Astrocyte (in vitro differentiated cells and primary cell): ENCODE measurements at regions not wholly inside any gene's neighbourhood (a gene's known extent, or its start where the extent isn't known, plus 50 kb on each side); places are given as distances from the start of the nearest gene placed in this dataset.

Experiments
- DNase-seq: peaks from one replicate; pipeline ENCODE4 v3.0.0-alpha.2; 2010; ENCODE audit warnings: low read depth
- FAIRE-seq: peaks from 2 replicates; lab custom pipeline; 2011; peaks lifted over from hg19 to GRCh38; lab: Jason Lieb, UNC
- H2AFZ ChIP-seq: 2 replicates; pipeline ENCODE4 v1.6.0; 2012; ENCODE audit warnings: low read depth, low read length, inconsistent platforms
- H3K27ac ChIP-seq: 2 replicates; pipeline ENCODE4 v1.5.1; 2011; ENCODE audit warnings: low read depth, low read length, inconsistent platforms
- H3K27me3 ChIP-seq: 2 replicates; pipeline ENCODE4 v1.6.0; 2011; ENCODE audit warnings: low read length, inconsistent platforms; ENCODE audit not compliant: insufficient read depth
- H3K36me3 ChIP-seq: 2 replicates; pipeline ENCODE4 v1.5.1; 2011; ENCODE audit warnings: low read length, inconsistent platforms; ENCODE audit not compliant: insufficient read depth
- H3K4me1 ChIP-seq: 2 replicates; pipeline ENCODE4 v1.5.1; 2011; ENCODE audit warnings: low read length, inconsistent platforms; ENCODE audit not compliant: insufficient read depth
- H3K4me2 ChIP-seq: 2 replicates; pipeline ENCODE4 v1.6.0; 2012; ENCODE audit warnings: low read length, inconsistent platforms
- H3K4me3 ChIP-seq: 2 replicates; pipeline ENCODE4 v1.5.1; 2011; ENCODE audit warnings: low read depth, mild to moderate bottlenecking, low read length, inconsistent platforms; ENCODE audit not compliant: insufficient read depth
- H3K79me2 ChIP-seq: 2 replicates; pipeline ENCODE4 v1.6.0; 2012; ENCODE audit warnings: mild to moderate bottlenecking, low read length, inconsistent platforms; ENCODE audit not compliant: insufficient read depth
- H3K9ac ChIP-seq: 2 replicates; pipeline ENCODE4 v1.6.0; 2012; ENCODE audit warnings: mild to moderate bottlenecking, low read length, inconsistent platforms
- H3K9me3 ChIP-seq: 2 replicates; pipeline ENCODE4 v1.5.1; 2012; ENCODE audit warnings: low read depth, mild to moderate bottlenecking, low read length, inconsistent platforms; ENCODE audit not compliant: insufficient read depth
- H4K20me1 ChIP-seq: 2 replicates; pipeline ENCODE4 v1.6.0; 2012; ENCODE audit warnings: low read length, inconsistent platforms; ENCODE audit not compliant: insufficient read depth
- H3K27ac Mint-ChIP-seq: one replicate; pipeline ENCODE4 v1.8.0; 2021; ENCODE audit warnings: mild to moderate bottlenecking, mixed read lengths; ENCODE audit not compliant: unreplicated experiment
- H3K27me3 Mint-ChIP-seq: one replicate; pipeline ENCODE4 v1.8.0; 2021; ENCODE audit warnings: low read depth, mixed read lengths; ENCODE audit not compliant: unreplicated experiment
- H3K36me3 Mint-ChIP-seq: one replicate; pipeline ENCODE4 v1.8.0; 2021; ENCODE audit warnings: low read depth, mixed read lengths; ENCODE audit not compliant: unreplicated experiment
- H3K4me1 Mint-ChIP-seq: one replicate; pipeline ENCODE4 v1.8.0; 2021; ENCODE audit warnings: low read depth, mixed read lengths; ENCODE audit not compliant: unreplicated experiment
- H3K4me3 Mint-ChIP-seq: one replicate; pipeline ENCODE4 v1.8.0; 2021; ENCODE audit warnings: mild to moderate bottlenecking, moderate library complexity, mixed read lengths; ENCODE audit not compliant: unreplicated experiment
- H3K9me3 Mint-ChIP-seq: one replicate; pipeline ENCODE4 v1.8.0; 2021; ENCODE audit warnings: mild to moderate bottlenecking, mixed read lengths; ENCODE audit not compliant: unreplicated experiment
- CTCF ChIP-seq: IDR thresholded peaks from 2 replicates; pipeline ENCODE4 v1.5.1; 2011; ENCODE audit warnings: low read depth, mild to moderate bottlenecking, inconsistent platforms, low read length, moderate library complexity; ENCODE audit not compliant: insufficient read depth
- EZH2 ChIP-seq: IDR thresholded peaks from 2 replicates; pipeline ENCODE4 v1.6.1; 2012; ENCODE audit warnings: mild to moderate bottlenecking, low read length, inconsistent platforms; ENCODE audit not compliant: insufficient read depth

- Histone ChIP-seq H3K9me3 (no peaks in the 10 kb centered on the region), H3K4me2 (no peak overlapping the region), H3K9ac (no peak overlapping the region), H3K4me3 (no peak overlapping the region), H3K27me3 (no peaks in the 10 kb centered on the region), H4K20me1 (no peaks in the 10 kb centered on the region), H3K36me3 (no peaks in the 10 kb centered on the region), H3K79me2 (no peaks in the 10 kb centered on the region), H2AFZ (no peak overlapping the region), H3K27ac (no peak overlapping the region), H3K4me1 (no peaks in the 10 kb centered on the region)
- Mint-ChIP-seq H3K36me3 (no peaks in the 10 kb centered on the region), H3K27me3 (peaks cover 38% of the 10 kb centered on the region), H3K4me3 (no peak overlapping the region), H3K4me1 (no peaks in the 10 kb centered on the region), H3K9me3 (peaks cover 6% of the 10 kb centered on the region), H3K27ac (no peak overlapping the region)
- no peak for FAIRE-seq
- DNase-seq, result no peak
- TF ChIP-seq EZH2 (no peak), CTCF (no peak)
Measured at GRCh38 chr1:36622741-36623648, 140.3 kb upstream of the CSF3R start.

GRCh38 chr1:36621531-36621930 lies 138.8 kb upstream of the CSF3R start:
- peaks cover 31% of the 10 kb centered on the region for H3K27me3 Mint-ChIP-seq
- Histone ChIP-seq H3K4me1 (no peaks in the 10 kb centered on the region), H3K27ac (no peak overlapping the region), H2AFZ (no peak overlapping the region), H3K79me2 (no peaks in the 10 kb centered on the region), H3K4me2 (no peak overlapping the region), H3K36me3 (no peaks in the 10 kb centered on the region), H3K9ac (no peak overlapping the region), H4K20me1 (no peaks in the 10 kb centered on the region), H3K9me3 (no peaks in the 10 kb centered on the region), H3K27me3 (no peaks in the 10 kb centered on the region), H3K4me3 (no peak overlapping the region)
- no peak for TF ChIP-seq EZH2
- TF ChIP-seq CTCF, result no peak
- FAIRE-seq, result no peak
- no peak overlapping the region for H3K27ac Mint-ChIP-seq
- no peak overlapping the region for H3K4me3 Mint-ChIP-seq
- H3K36me3 Mint-ChIP-seq, result no peaks in the 10 kb centered on the region
- no peaks in the 10 kb centered on the region for H3K4me1 Mint-ChIP-seq
- DNase-seq, result no peak
- peaks cover 6% of the 10 kb centered on the region for H3K9me3 Mint-ChIP-seq

GRCh38 chr1:36620142-36620541 lies 137.4 kb upstream of the CSF3R start:
- Histone ChIP-seq H3K9ac (no peak overlapping the region), H3K79me2 (no peaks in the 10 kb centered on the region), H3K27me3 (no peaks in the 10 kb centered on the region), H3K4me1 (no peaks in the 10 kb centered on the region), H2AFZ (no peak overlapping the region), H3K4me3 (no peak overlapping the region), H3K36me3 (no peaks in the 10 kb centered on the region), H3K9me3 (no peaks in the 10 kb centered on the region), H3K4me2 (no peak overlapping the region), H3K27ac (no peak overlapping the region), H4K20me1 (no peaks in the 10 kb centered on the region)
- Mint-ChIP-seq H3K27ac (no peak overlapping the region), H3K4me3 (no peak overlapping the region), H3K4me1 (no peaks in the 10 kb centered on the region), H3K36me3 (no peaks in the 10 kb centered on the region), H3K9me3 (peaks cover 6% of the 10 kb centered on the region), H3K27me3 (peaks cover 22% of the 10 kb centered on the region)
- no peak for TF ChIP-seq CTCF
- TF ChIP-seq EZH2, result no peak
- DNase-seq (no peak), FAIRE-seq (no peak)
